Right cardiac atrium (tissue), 5 donors: ENCODE measurements at regions not wholly inside any gene's neighbourhood (a gene's known extent, or its start where the extent isn't known, plus 50 kb on each side); places are given as distances from the start of the nearest gene placed in this dataset.

Experiments
- ATAC-seq, 2 donors: fragments of 200-7000 bp; cut with Tn5 transposase; one replicate each; pipeline versions ENCODE4 v1.8.0 to v1.9.1; 2020; ENCODE audit warnings: moderate library complexity in 2 of 2, mild to moderate bottlenecking in 1 of 2
- DNase-seq, 3 donors: peaks; one replicate each; pipeline ENCODE4 v3.0.0-alpha.2; 2020
- H3K27ac ChIP-seq: one replicate; pipeline ENCODE4 v1.5.1; 2013; ENCODE audit warnings: mild to moderate bottlenecking, low read length, control low read depth, moderate library complexity
- H3K27me3 ChIP-seq: one replicate; pipeline ENCODE4 v1.6.1; 2013; ENCODE audit not compliant: control insufficient read depth, insufficient read depth
- H3K4me1 ChIP-seq: one replicate; pipeline ENCODE4 v1.6.1; 2013; ENCODE audit warnings: low read length; ENCODE audit not compliant: control insufficient read depth, insufficient read depth
- H3K4me3 ChIP-seq: one replicate; pipeline ENCODE4 v1.5.1; 2013; ENCODE audit warnings: low read length, control low read depth
- H3K9me3 ChIP-seq: one replicate; pipeline ENCODE4 v1.6.1; 2013; ENCODE audit warnings: low read length; ENCODE audit not compliant: control insufficient read depth
- WGBS: extraction: QIAGEN DNeasy Blood & Tissue Kit; methylation state at CpG from one replicate; pipeline ENCODE4 v1.1.7; 2013; 5-methylcytosine and 5-hydroxymethylcytosine counted together
- intact Hi-C, 4 donors: fragments of 100-400 bp; cut with DNase I; formaldehyde crosslinking; loops; one replicate each; pipeline versions ENCODE4 v1.11.0 to v1.14.0; 2022 to 2023
- donor health status: healthy with polysubstance abuse.
- donor health status: DM: no; HTN: yes; CAD: no.
- donor health status: DM: no; HTN: no; CAD: no.
- donor health status: DM: no; HTN: yes; CAD: no; lungs with severe emphysema.
- donor health status: DM: yes; HTN: yes; CAD: no.

DNA sequence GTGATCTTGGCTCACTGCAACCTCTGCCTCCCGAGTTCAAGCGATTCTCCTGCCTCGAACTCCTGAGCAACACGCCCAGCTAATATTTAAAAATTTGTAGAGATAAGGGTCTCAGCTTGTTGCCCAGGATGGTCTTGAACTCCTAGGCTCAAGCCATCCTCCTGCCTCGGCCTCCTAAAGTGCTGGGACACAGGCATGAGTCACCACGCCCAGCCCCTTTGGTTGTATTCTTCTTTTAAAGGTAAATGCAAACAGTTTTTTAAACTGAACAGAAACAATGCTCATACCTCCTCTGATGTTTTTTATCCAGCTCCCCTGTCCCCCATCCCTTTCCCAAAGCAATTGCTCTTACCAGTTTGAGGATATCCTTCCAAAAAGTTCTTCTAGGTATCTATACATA lies 79.5 kb upstream of the DUSP5 start:
- H3K4me1 ChIP-seq, result peaks cover 10% of the 10 kb centered on the region
- no peaks in the 10 kb centered on the region for H3K27me3 ChIP-seq
- DNase-seq, result no peak
- intact Hi-C loops, result no loop called here
- ATAC-seq, result no peak
- no peak overlapping the region for H3K4me3 ChIP-seq
- no peak overlapping the region for H3K27ac ChIP-seq
- WGBS, result 78% methylated on average over 6 of the region's 6 CpGs
- no peaks in the 10 kb centered on the region for H3K9me3 ChIP-seq

DNA sequence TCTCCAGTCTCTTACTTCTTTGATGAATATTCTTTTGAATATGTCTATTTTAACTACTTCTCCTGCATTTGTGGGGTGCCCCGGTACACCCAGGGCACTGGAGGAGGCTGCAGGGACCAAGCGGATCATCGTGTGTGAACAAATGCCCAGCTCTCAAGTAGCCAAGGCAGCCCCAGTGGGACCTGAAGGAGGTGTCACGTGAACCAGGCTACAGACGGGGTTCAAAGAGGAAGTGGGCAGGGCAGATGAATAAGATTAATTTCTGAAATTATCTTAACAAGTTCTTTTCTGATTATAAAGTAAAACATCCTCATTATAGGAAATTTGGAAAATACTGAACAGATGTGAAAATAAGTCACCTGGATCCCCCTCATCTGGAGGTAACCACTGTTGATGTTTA lies 78.4 kb upstream of the DUSP5 start:
- WGBS, result 73% methylated on average over 5 of the region's 5 CpGs
- Histone ChIP-seq H3K4me1 (peaks cover 10% of the 10 kb centered on the region), H3K9me3 (no peaks in the 10 kb centered on the region), H3K4me3 (no peak overlapping the region), H3K27ac (no peak overlapping the region), H3K27me3 (no peaks in the 10 kb centered on the region)
- ATAC-seq (no peak), DNase-seq (no peak)
- intact Hi-C loops, result no loop called here

GRCh38 chr10:110420401-110421193 lies 77.1 kb upstream of the DUSP5 start:
- WGBS, result 94% methylated on average over 2 of the region's 2 CpGs
- ATAC-seq (peak; percentile 9 to 29), DNase-seq (peak in 2 of 3 donors; percentile 54 to 67)
- no peak overlapping the region for H3K4me3 ChIP-seq
- H3K9me3 ChIP-seq, result no peaks in the 10 kb centered on the region
- no peak overlapping the region for H3K27ac ChIP-seq
- no peaks in the 10 kb centered on the region for H3K27me3 ChIP-seq
- intact Hi-C loops, result no loop called here
- peaks cover 9% of the 10 kb centered on the region for H3K4me1 ChIP-seq

DNA sequence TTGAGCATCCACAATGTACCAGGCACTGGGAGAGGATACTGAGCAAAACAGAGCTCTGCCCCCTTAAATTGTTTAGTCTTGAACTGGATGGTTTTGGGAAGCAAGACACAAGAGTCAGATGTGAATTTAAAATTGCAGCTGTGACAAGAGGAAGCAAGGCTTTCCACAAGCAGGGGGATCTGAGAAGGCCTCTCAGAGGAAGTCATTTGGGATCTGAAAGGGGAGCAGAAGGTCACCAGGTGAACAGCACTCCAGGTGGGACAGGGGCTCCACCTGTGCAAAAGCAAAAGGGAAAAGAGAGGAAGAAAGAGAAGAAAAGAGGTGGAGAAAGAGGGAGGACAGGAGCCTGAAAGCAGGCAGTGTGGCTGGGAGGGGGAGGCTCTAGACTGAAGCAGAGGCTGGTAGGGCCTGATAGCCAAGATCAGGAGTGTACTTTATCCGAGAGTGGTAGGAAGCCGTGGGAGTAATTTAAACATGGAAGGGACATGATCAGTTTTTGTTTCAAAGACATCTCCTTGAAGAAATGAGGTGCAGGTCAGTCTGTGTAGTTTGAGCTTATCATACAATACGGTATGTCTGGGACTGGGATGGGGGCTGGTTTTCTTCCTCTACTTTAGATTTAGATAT lies 76.1 kb upstream of the DUSP5 start:
- no peak overlapping the region for H3K27ac ChIP-seq
- no peak for DNase-seq
- H3K27me3 ChIP-seq, result no peaks in the 10 kb centered on the region
- peaks cover 8% of the 10 kb centered on the region for H3K4me1 ChIP-seq
- no peak overlapping the region for H3K4me3 ChIP-seq
- intact Hi-C loops, result no loop called here
- 51% methylated on average over 3 of the region's 3 CpGs for WGBS
- H3K9me3 ChIP-seq, result no peaks in the 10 kb centered on the region
- no peak for ATAC-seq

GRCh38 chr10:110422548-110422947 lies 75.2 kb upstream of the DUSP5 start:
- DNase-seq, result no peak
- ATAC-seq, result no peak
- Histone ChIP-seq H3K27ac (no peak overlapping the region), H3K27me3 (no peaks in the 10 kb centered on the region), H3K4me1 (peaks cover 6% of the 10 kb centered on the region), H3K4me3 (no peak overlapping the region), H3K9me3 (no peaks in the 10 kb centered on the region)
- 80% methylated on average over 2 of the region's 2 CpGs for WGBS
- intact Hi-C loops, result no loop called here

DNA sequence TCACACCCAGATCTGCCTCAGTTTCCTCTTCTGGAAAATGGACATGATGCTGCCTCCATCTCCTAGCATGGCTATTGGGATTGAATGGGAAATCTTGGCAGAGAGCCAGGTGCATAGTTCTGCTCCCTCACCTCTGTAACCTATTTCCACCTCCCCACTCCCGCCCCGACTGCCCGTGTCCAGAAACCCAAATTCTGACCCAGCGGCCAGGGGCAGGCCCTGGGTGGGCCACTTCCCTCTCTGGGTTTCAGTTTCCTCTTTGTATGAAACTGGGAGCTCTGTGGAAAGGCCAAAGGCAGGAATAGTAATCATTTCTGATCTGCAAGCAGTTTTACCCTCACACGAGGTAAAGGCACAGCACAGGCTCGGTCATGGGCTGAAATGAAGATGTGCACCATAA lies 74.1 kb upstream of the DUSP5 start:
- no peak for ATAC-seq
- Histone ChIP-seq H3K9me3 (no peaks in the 10 kb centered on the region), H3K4me1 (peaks cover 6% of the 10 kb centered on the region), H3K27me3 (no peaks in the 10 kb centered on the region), H3K27ac (no peak overlapping the region), H3K4me3 (no peak overlapping the region)
- intact Hi-C loops, result no loop called here
- no peak for DNase-seq
- WGBS, result 51% methylated on average over 6 of the region's 6 CpGs

GRCh38 chr10:110425684-110426293 lies 71.9 kb upstream of the DUSP5 start:
- ATAC-seq (peak in 1 of 2 donors; percentile 9), DNase-seq (no peak)
- H3K4me3 ChIP-seq, result no peak overlapping the region
- no peaks in the 10 kb centered on the region for H3K9me3 ChIP-seq
- 85% methylated on average over 11 of the region's 11 CpGs for WGBS
- H3K4me1 ChIP-seq, result peaks cover 6% of the 10 kb centered on the region
- H3K27ac ChIP-seq, result no peak overlapping the region
- no peaks in the 10 kb centered on the region for H3K27me3 ChIP-seq
- intact Hi-C loops, result no loop called here

DNA sequence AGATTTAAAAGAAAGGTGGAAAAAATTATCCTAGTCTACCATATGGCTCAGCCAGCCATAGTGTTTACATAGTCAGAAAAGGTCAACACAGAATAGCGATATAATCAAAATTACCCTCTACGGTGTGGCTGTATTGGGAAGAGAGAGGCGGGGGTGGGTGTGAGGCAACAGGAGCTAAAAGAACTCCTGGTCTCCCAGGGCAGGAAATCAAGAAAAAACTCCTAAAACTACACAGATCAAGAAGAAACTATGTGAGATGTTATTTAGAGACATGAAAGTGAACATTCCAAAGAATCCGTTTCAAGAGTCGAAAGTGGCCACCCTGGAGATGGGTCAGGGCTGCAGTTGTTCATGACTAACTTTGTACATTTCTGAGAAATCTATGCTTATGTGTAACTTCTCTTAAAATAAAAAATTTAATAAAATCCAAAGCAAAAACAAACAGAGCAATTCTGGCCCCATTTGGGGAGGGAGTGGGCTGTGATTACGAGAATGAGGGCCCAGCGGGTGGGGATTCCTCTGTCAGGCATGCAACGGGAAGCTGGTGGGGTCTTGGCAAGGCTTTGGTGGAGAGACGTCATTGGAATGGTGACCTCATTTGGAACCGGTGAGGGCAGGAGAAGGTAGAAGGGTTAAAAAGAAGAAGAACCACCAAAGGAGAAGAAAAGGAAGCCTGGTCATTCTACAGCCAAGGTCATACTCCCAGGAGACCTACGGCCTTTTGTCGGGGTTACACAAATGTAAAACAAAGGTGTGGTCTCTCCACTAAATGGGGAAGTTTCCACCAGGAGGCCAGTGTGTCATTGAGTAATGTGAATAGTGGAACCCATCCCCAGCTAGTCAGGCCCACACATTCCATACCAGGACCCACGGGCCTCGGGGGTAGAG lies 71.2 kb upstream of the DUSP5 start:
- Histone ChIP-seq H3K4me3 (no peak overlapping the region), H3K9me3 (no peaks in the 10 kb centered on the region), H3K27ac (no peak overlapping the region), H3K27me3 (no peaks in the 10 kb centered on the region), H3K4me1 (peaks cover 6% of the 10 kb centered on the region)
- intact Hi-C loops, result no loop called here
- ATAC-seq (peak; percentile 19 to 84), DNase-seq (peak in 2 of 3 donors; percentile 45 to 46)
- 56% methylated on average over 14 of the region's 14 CpGs for WGBS

GRCh38 chr10:110429301-110429700 lies 68.4 kb upstream of the DUSP5 start:
- ATAC-seq, result no peak
- Histone ChIP-seq H3K4me3 (no peak overlapping the region), H3K27me3 (no peaks in the 10 kb centered on the region), H3K9me3 (no peaks in the 10 kb centered on the region), H3K27ac (no peak overlapping the region), H3K4me1 (peaks cover 2% of the 10 kb centered on the region)
- intact Hi-C loops, result no loop called here
- DNase-seq, result no peak
- 68% methylated on average over 2 of the region's 2 CpGs for WGBS

GRCh38 chr10:110430340-110431273 lies 67.1 kb upstream of the DUSP5 start:
- no peaks in the 10 kb centered on the region for H3K9me3 ChIP-seq
- H3K4me3 ChIP-seq, result no peak overlapping the region
- intact Hi-C loops, result no loop called here
- 93% methylated on average over 13 of the region's 13 CpGs for WGBS
- H3K4me1 ChIP-seq, result peaks cover 2% of the 10 kb centered on the region
- no peak for DNase-seq
- H3K27me3 ChIP-seq, result no peaks in the 10 kb centered on the region
- no peak for ATAC-seq
- no peak overlapping the region for H3K27ac ChIP-seq
